Fibroblast of skin of right quadriceps (primary cell): ENCODE measurements at regions not wholly inside any gene's neighbourhood (a gene's known extent, or its start where the extent isn't known, plus 50 kb on each side); places are given as distances from the start of the nearest gene placed in this dataset.

ENCODE experiments used
- DNase-seq: peaks from one replicate; pipeline ENCODE4 v3.0.0-alpha.2; 2013

- no peak for DNase-seq
Observed at GRCh38 chr4:34732176-34732950, 1512.0 kb downstream of the ARAP2 start.

DNA sequence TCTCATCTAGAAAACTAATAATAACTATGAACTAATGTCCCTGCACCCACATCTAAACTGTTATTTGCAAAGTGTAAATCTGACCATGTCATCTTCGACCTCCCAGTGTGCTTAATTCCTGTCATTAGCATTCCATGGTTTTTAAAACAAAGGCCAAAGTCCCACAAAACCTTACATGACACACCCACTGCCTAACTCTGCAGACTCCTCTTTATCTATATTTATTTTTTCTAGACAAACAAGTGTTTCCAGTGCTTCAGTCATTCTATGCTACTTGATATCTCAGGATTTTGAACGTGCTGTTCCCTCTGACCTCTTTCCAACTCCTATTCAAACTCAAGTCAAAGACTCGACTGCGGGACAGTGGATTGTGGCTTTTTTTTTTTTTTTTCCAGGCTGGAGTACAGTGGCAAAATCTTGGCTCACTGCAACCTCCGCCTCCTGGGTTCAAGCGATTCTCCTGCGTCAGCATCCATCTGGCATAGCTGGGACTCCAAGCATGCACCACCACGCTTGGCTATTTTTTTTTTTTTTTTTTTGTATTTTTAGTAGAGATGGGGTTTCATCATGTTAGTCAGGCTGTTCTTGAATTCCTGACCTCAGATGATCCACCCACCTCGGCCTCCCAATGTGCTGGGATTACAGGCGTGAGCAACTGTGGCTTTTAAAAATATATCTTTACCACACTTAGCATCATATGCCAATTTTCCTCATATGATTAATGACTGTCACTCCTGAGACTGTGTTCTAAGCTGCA, 1511.0 kb downstream of the ARAP2 start:
- DNase-seq = no peak

DNA sequence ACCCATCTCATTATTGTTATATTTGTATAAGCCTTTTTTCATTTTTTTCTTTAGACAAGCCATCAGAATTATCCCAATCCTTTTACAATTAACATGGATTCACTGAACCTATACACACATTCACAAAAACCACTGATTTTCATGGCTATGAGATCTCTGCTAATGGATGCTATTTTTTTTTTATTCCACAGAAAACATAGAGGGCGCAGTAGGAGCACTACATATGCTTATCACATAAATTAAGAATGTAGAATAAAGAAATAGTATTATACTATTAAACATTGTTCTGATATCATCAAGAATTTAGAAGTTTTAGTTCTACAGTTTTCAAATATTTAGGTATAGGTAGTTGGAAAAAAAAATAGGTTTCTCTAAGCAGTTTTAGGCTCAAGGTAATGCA, 1477.4 kb downstream of the ARAP2 start:
- no peak for DNase-seq

- DNase-seq = no peak
Observed at GRCh38 chr4:34767407-34767806, 1476.9 kb downstream of the ARAP2 start.

- DNase-seq = no peak
Observed at GRCh38 chr4:34771632-34772031, 1472.7 kb downstream of the ARAP2 start.

DNA sequence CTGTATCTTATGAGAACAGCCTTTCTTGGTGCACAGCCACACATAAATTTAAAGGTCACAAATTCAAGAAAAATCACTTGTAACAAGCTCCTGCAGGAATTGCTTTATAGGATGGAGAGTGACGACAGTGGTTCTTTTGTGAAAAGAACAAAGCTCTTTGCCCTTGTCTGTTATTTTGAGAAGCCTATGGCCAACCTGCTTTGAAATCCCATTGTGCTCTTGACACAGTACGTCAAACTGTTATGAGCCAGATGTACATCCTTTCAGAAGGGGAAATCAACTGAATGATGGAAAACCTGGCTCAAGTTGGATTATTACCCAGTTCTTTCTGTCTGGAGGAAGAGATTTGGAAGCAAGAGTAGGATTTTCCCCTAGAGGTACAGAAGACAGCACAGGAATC, 1454.2 kb downstream of the ARAP2 start:
- no peak for DNase-seq

GRCh38 chr4:34791209-34791608, 1453.1 kb downstream of the ARAP2 start:
- DNase-seq = no peak

GRCh38 chr4:34800953-34801352, 1443.4 kb downstream of the ARAP2 start:
- no peak for DNase-seq

GRCh38 chr4:34814266-34814665, 1430.0 kb downstream of the ARAP2 start:
- no peak for DNase-seq

GRCh38 chr4:34824515-34824914, 1419.8 kb downstream of the ARAP2 start:
- DNase-seq = no peak

DNA sequence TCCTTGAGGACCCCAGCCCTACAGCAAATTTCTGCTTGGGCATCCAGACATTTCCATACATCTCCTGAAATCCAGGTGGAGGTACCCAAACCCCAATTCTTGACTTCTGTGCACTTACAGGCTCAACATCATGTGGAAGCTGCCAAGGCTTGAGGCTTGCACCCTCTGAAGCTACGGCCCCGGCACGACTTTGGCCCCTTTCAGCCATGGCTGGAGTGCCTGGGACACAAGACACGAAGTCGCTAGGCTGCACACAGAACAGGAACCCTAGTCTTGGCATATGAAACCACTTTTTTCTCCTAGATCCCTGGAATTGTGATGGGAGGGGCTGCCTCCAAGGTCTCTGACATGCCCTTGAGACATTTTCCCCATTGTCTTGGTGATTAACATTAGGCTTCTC, 1417.7 kb downstream of the ARAP2 start:
- DNase-seq = no peak

- peak; percentile 31 for DNase-seq
Observed at GRCh38 chr4:34845926-34846325, 1398.4 kb downstream of the ARAP2 start.

- DNase-seq = peak; percentile 40
Observed at GRCh38 chr4:34850421-34850820, 1393.9 kb downstream of the ARAP2 start.

- DNase-seq = peak; percentile 88
Observed at GRCh38 chr4:34850968-34851367, 1393.3 kb downstream of the ARAP2 start.

- peak; percentile 30 for DNase-seq
Observed at GRCh38 chr4:34851411-34851810, 1392.9 kb downstream of the ARAP2 start.

GRCh38 chr4:34854451-34854850, 1389.9 kb downstream of the ARAP2 start:
- DNase-seq = no peak

- no peak for DNase-seq
Observed at GRCh38 chr4:34861666-34862065, 1382.6 kb downstream of the ARAP2 start.

DNA sequence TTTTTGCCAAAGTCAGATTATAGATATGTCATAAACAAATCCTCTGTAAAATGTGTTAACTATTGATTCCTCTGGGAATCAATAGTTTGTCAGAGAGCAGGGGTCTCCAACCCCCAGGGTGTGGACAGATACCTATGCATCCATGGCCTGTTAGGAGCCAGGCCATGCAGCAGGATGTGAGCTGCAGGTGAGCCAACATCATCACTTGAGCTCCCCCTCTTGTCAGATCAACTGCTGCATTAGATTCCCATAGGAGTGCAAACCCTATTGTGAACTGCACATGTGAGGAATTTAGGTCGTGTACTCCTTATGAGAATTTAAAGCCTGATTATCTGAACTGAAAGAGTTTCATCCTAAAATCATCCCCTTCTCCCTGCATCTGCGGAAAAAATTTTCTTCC, 1365.4 kb downstream of the ARAP2 start:
- no peak for DNase-seq

DNA sequence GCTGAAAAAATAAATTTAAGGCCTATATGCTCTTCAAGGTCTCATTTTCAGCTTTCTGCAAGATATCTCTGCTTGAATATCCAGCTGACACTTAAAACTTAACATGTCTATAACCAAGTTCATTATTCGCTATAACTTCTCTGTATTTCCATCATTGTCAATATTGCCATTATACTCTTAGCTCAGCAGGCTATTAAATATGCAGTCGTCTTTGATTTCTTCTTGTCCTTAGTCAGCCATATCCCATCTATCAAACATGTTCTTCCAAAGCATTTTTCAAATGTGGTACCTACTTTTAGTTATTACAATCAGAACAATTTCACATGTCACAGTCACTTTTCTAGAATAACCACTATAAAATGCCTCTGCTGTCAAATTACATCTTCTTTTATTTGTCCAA, 1364.1 kb downstream of the ARAP2 start:
- DNase-seq = no peak

DNA sequence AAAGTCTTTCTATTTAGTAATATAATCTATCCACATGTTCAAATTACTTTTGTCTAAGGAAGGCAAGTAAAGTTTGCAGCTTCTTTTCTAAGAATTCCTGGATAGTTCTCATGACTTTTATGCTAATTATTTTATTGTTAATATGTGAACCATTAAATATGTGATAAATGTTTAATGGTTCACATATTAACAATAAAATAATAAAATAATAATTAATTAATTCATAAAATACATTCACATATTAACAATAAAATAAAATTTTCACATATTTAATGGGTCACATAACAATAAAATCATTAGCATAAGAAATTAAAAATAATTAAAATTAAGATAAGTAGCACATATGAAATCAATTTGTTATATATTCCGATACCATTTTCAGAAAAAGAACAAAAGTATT, 1352.4 kb downstream of the ARAP2 start:
- no peak for DNase-seq

- no peak for DNase-seq
Observed at GRCh38 chr4:34893382-34893781, 1350.9 kb downstream of the ARAP2 start.

- DNase-seq = no peak
Observed at GRCh38 chr4:34920032-34920431, 1324.3 kb downstream of the ARAP2 start.

DNA sequence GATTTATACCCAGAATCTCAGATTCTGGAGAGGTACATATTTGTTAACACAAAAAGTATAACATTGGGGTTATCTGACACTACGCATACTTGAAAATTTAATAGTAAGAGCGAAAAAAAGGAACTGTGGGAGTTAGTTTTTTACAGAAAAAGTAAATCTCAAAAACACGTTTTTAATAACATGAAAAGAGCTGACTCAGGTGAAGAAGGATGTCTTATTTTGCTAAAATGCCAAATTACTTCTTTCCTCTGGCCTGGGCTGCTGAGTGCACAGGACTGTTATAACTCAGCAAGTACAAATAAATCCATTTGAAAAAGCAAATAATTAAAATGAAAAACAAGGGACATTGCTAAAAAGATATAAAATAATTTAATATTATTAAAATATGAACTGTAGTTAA, 1322.9 kb downstream of the ARAP2 start:
- no peak for DNase-seq

GRCh38 chr4:34922325-34922724, 1322.0 kb downstream of the ARAP2 start:
- DNase-seq = no peak

DNA sequence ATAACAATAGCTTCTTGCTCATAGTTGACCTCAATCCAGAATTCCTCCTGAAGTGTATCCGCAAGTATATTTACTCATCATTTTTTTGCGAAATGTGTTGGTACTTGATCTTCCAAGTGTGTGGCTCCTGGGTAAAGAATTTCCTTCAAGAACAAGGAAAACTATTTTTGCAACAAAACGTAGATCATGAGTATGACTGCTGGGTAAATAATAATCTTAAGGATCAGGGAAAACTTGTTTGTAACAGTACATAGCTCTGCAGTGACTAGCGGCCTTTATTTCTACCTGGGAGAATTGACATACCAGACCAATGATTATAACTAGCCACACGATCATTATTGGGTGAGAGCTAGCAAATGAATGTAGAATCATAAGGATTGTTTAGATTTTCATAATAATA, 1311.7 kb downstream of the ARAP2 start:
- no peak for DNase-seq
